ENCODE measurements at regions not wholly inside any gene's neighbourhood (a gene's known extent, or its start where the extent isn't known, plus 50 kb on each side); places are given as distances from the start of the nearest gene placed in this dataset.

- Mint-ChIP-seq H3K27me3 (ENCODE audit: low read depth in 3 of 3) (peaks cover 0 to 4% (median 0%) of the 10 kb centered on the region in 3 donors), H3K36me3 (peaks cover 8 to 17% of the 10 kb centered on the region in 2 donors), H3K4me1 (peaks cover 12% of the 10 kb centered on the region), H3K4me3 (no peak overlapping the region), H3K27ac (peak overlapping the region in 3 of 7 donors; percentile 30 to 58 (median 41)), H3K9me3 (peaks cover 0 to 11% (median 7%) of the 10 kb centered on the region in 7 donors)
- Histone ChIP-seq H3K36me3 (replicated peaks in 1 of 2; ENCODE audit: control insufficient read depth in 1 of 2, insufficient read depth in 2 of 2, low read length in 2 of 2) (no peaks in the 10 kb centered on the region), H4K20me1 (ENCODE audit: insufficient read depth, low read length) (no peaks in the 10 kb centered on the region), H3K4me1 (ENCODE audit: control insufficient read depth in 1 of 2, insufficient read depth in 2 of 2, low read length in 2 of 2) (peaks cover 8 to 17% of the 10 kb centered on the region in 2 donors), H3K27ac (ENCODE audit: low read depth in 1 of 2, low read length in 2 of 2) (peak overlapping the region in 1 of 2 donors; percentile 48), H3K9me3 (replicated peaks in 1 of 2; ENCODE audit: control insufficient read depth in 1 of 2, insufficient read depth in 1 of 2, low read length in 2 of 2) (peaks cover 0 to 5% of the 10 kb centered on the region in 2 donors), H3K9ac (ENCODE audit: insufficient read depth, low read length, poor library complexity, severe bottlenecking) (no peak overlapping the region), H3K4me2 (replicated peaks; ENCODE audit: extremely low read depth, low read length, poor library complexity, severe bottlenecking) (no peak overlapping the region), H3K27me3 (ENCODE audit: control insufficient read depth in 2 of 2, insufficient read depth in 2 of 2, low read length in 2 of 2) (no peaks in the 10 kb centered on the region), H3K79me2 (ENCODE audit: insufficient read depth, low read length) (no peaks in the 10 kb centered on the region), H2AFZ (ENCODE audit: insufficient read depth, low read depth, low read length, poor library complexity, severe bottlenecking) (peak overlapping the region; percentile 26), H3K4me3 (replicated peaks in 1 of 3; ENCODE audit: low read depth in 2 of 3, low read length in 3 of 3) (no peak overlapping the region)
- WGBS (ENCODE audit: insufficient coverage) = no CpG with 5 or more reads among the region's 1 CpG
- intact Hi-C loops (cut with micrococcal nuclease) = no loop called here
- no peak for TF ChIP-seq CTCF (IDR thresholded peaks at IDR 0.05)
- DNase-seq = no peak
Observed at GRCh38 chr1:228914700-228915099, 179.4 kb downstream of the RHOU start.

DNA sequence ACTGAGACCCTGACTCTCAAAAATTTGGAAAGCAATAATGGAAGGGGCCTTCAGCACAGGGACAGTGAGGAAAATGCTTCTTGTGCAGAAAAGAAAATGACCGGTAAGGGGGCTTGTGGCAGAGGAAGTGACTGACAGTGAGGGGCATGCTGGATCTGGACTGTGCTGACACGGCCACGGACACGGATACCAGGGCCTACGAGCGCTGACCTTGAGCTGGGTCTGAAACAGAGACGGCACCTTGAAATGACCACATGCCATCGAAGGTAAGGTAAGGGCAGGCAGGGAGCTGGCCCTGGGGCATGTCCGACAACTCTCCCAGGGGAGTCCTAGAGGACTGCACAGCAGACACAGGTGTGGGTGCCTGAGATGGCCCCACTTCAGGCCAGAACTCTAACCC is 182.1 kb downstream of the RHOU start:
- no peak overlapping the region for H3K4me3 ChIP-seq (replicated peaks in 1 of 3; ENCODE audit: low read depth in 2 of 3, low read length in 3 of 3)
- peaks cover 11 to 20% of the 10 kb centered on the region in 2 donors for H3K36me3 Mint-ChIP-seq
- no peak overlapping the region for H3K9ac ChIP-seq (ENCODE audit: insufficient read depth, low read length, poor library complexity, severe bottlenecking)
- H3K27me3 ChIP-seq (ENCODE audit: control insufficient read depth in 2 of 2, insufficient read depth in 2 of 2, low read length in 2 of 2) = no peaks in the 10 kb centered on the region
- no peak for TF ChIP-seq CTCF (IDR thresholded peaks at IDR 0.05)
- H3K9me3 Mint-ChIP-seq = peaks cover 0 to 17% (median 7%) of the 10 kb centered on the region in 7 donors
- no peak overlapping the region for H3K4me2 ChIP-seq (replicated peaks; ENCODE audit: extremely low read depth, low read length, poor library complexity, severe bottlenecking)
- no peak overlapping the region for H2AFZ ChIP-seq (ENCODE audit: insufficient read depth, low read depth, low read length, poor library complexity, severe bottlenecking)
- H3K36me3 ChIP-seq (replicated peaks in 1 of 2; ENCODE audit: control insufficient read depth in 1 of 2, insufficient read depth in 2 of 2, low read length in 2 of 2) = no peaks in the 10 kb centered on the region
- H4K20me1 ChIP-seq (ENCODE audit: insufficient read depth, low read length) = no peaks in the 10 kb centered on the region
- no peaks in the 10 kb centered on the region for H3K79me2 ChIP-seq (ENCODE audit: insufficient read depth, low read length)
- no peak overlapping the region for H3K27ac Mint-ChIP-seq
- intact Hi-C loops (cut with micrococcal nuclease) = no loop called here
- no peak for DNase-seq
- WGBS (ENCODE audit: insufficient coverage) = 98% methylated on average over 9 of the region's 9 CpGs
- peaks cover 0 to 5% of the 10 kb centered on the region in 2 donors for H3K9me3 ChIP-seq (replicated peaks in 1 of 2; ENCODE audit: control insufficient read depth in 1 of 2, insufficient read depth in 1 of 2, low read length in 2 of 2)
- H3K4me1 ChIP-seq (ENCODE audit: control insufficient read depth in 1 of 2, insufficient read depth in 2 of 2, low read length in 2 of 2) = peaks cover 32 to 43% of the 10 kb centered on the region in 2 donors
- H3K4me3 Mint-ChIP-seq = no peak overlapping the region
- H3K4me1 Mint-ChIP-seq = peaks cover 38% of the 10 kb centered on the region
- H3K27me3 Mint-ChIP-seq (ENCODE audit: low read depth in 3 of 3) = peaks cover 0 to 5% (median 0%) of the 10 kb centered on the region in 3 donors
- H3K27ac ChIP-seq (ENCODE audit: low read depth in 1 of 2, low read length in 2 of 2) = no peak overlapping the region

Measured in CD14-positive monocyte (primary cell).